ENCODE measurements at regions not wholly inside any gene's neighbourhood (a gene's known extent, or its start where the extent isn't known, plus 50 kb on each side); places are given as distances from the start of the nearest gene placed in this dataset.

GRCh38 chr2:176769499-176770370 lies 442.9 kb upstream of the HNRNPA3 start:
- Histone ChIP-seq H3K9me3 (ENCODE audit: control extremely low read depth in 1 of 5, control insufficient read depth in 4 of 5, insufficient read depth in 2 of 5, low read depth in 1 of 5, low read length in 4 of 5) (peaks cover 0 to 16% (median 4%) of the 10 kb centered on the region in 5 experiments), H3K36me3 (ENCODE audit: control insufficient read depth in 4 of 4, insufficient read depth in 4 of 4, low read length in 3 of 4) (no peaks in the 10 kb centered on the region), H3K27ac (ENCODE audit: insufficient read depth in 1 of 2, low read depth in 1 of 2, low read length in 2 of 2, poor library complexity in 1 of 2, severe bottlenecking in 2 of 2) (no peak overlapping the region), H3K27me3 (replicated peaks in 2 of 5; ENCODE audit: control insufficient read depth in 4 of 5, insufficient read depth in 5 of 5, low read length in 4 of 5) (no peaks in the 10 kb centered on the region), H3K4me3 (ENCODE audit: control insufficient read depth in 1 of 7, extremely low read depth in 1 of 7, insufficient read depth in 4 of 7, low read depth in 2 of 7, low read length in 6 of 7) (no peak overlapping the region), H3K4me1 (ENCODE audit: control extremely low read depth in 1 of 4, control insufficient read depth in 4 of 4, insufficient read depth in 4 of 4, low read length in 3 of 4) (no peaks in the 10 kb centered on the region)
- ChIA-PET POLR2A (no interaction called here), CTCF (interaction anchor here (1.9 kb wide), 1 partner anchor 10 kb away, joined by 4 read pairs; no protein-coding TSS in a partner anchor)
- WGBS (ENCODE audit: insufficient coverage), result 88% methylated on average over 3 of the region's 6 CpGs
- no peak for DNase-seq

DNA sequence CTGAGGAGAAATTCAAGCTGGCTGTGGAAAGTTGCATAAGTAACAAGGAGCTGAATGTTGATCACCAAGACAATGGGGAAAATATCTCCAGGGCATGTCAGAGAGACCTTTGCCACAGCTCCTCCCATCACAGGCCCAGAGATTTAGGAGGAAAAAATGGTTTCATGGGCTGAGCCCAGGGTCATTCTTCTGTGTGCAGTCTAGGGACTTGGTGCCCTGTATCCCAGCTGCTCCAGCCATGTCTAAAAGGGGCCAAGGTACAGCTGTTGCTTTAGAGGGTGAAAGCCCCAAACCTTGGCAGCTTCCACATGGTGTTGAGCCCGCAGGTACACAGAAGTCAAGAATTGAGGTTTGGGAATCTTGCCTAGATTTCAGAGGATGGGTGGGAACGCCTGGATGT lies 439.8 kb upstream of the HNRNPA3 start:
- CTCF ChIA-PET, result interaction anchor here (1.5 kb wide), 1 partner anchor 41 kb away, joined by 3 read pairs; no protein-coding TSS in a partner anchor
- no peak for DNase-seq
- Histone ChIP-seq H3K27ac (ENCODE audit: insufficient read depth in 1 of 2, low read depth in 1 of 2, low read length in 2 of 2, poor library complexity in 1 of 2, severe bottlenecking in 2 of 2) (no peak overlapping the region), H3K27me3 (replicated peaks in 2 of 5; ENCODE audit: control insufficient read depth in 4 of 5, insufficient read depth in 5 of 5, low read length in 4 of 5) (no peaks in the 10 kb centered on the region), H3K36me3 (ENCODE audit: control insufficient read depth in 4 of 4, insufficient read depth in 4 of 4, low read length in 3 of 4) (no peaks in the 10 kb centered on the region), H3K9me3 (ENCODE audit: control extremely low read depth in 1 of 5, control insufficient read depth in 4 of 5, insufficient read depth in 2 of 5, low read depth in 1 of 5, low read length in 4 of 5) (peaks cover 0 to 16% (median 4%) of the 10 kb centered on the region in 5 experiments), H3K4me1 (ENCODE audit: control extremely low read depth in 1 of 4, control insufficient read depth in 4 of 4, insufficient read depth in 4 of 4, low read length in 3 of 4) (no peaks in the 10 kb centered on the region), H3K4me3 (ENCODE audit: control insufficient read depth in 1 of 7, extremely low read depth in 1 of 7, insufficient read depth in 4 of 7, low read depth in 2 of 7, low read length in 6 of 7) (no peak overlapping the region)
- WGBS (ENCODE audit: insufficient coverage), result 95% methylated on average over 2 of the region's 2 CpGs
- POLR2A ChIA-PET, result no interaction called here

DNA sequence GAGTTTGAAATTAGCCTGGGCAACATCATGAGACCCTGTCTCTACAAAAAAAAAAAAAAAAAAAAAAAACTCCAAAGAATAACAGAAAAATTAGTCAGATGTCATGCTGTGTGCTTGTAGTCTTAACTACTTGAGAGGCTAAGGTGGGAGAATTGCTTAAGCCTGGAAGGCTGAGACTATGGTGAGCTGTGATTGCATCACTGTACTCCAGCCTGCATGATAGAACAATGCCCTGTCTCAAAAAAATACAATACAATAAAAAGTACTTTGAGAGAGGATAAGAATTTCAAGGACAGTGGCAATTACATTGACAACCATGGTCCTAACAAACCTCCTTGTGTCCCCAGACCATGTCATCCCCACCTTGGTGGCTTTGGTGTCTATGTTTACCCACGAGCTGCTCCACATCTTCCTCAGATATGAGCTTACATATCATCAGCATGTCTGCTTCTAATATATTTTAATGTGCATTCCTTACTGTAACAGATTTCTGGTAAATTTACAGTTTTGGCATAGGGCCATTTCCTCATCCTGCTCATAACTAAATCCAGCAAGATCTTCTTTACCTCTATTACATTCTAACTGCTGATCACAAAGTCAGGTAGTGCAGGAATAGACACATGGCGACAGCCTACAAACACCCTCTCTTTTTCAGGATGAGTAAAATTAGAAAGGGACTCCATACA lies 437.7 kb upstream of the HNRNPA3 start:
- Histone ChIP-seq H3K4me1 (ENCODE audit: control extremely low read depth in 1 of 4, control insufficient read depth in 4 of 4, insufficient read depth in 4 of 4, low read length in 3 of 4) (no peaks in the 10 kb centered on the region), H3K27ac (ENCODE audit: insufficient read depth in 1 of 2, low read depth in 1 of 2, low read length in 2 of 2, poor library complexity in 1 of 2, severe bottlenecking in 2 of 2) (no peak overlapping the region), H3K36me3 (ENCODE audit: control insufficient read depth in 4 of 4, insufficient read depth in 4 of 4, low read length in 3 of 4) (no peaks in the 10 kb centered on the region), H3K27me3 (replicated peaks in 2 of 5; ENCODE audit: control insufficient read depth in 4 of 5, insufficient read depth in 5 of 5, low read length in 4 of 5) (no peaks in the 10 kb centered on the region), H3K4me3 (ENCODE audit: control insufficient read depth in 1 of 7, extremely low read depth in 1 of 7, insufficient read depth in 4 of 7, low read depth in 2 of 7, low read length in 6 of 7) (no peak overlapping the region), H3K9me3 (ENCODE audit: control extremely low read depth in 1 of 5, control insufficient read depth in 4 of 5, insufficient read depth in 2 of 5, low read depth in 1 of 5, low read length in 4 of 5) (peaks cover 0 to 16% (median 4%) of the 10 kb centered on the region in 5 experiments)
- ChIA-PET CTCF (no interaction called here), POLR2A (no interaction called here)
- no CpG with 5 or more reads among the region's 2 CpGs for WGBS (ENCODE audit: insufficient coverage)
- DNase-seq, result no peak

DNA sequence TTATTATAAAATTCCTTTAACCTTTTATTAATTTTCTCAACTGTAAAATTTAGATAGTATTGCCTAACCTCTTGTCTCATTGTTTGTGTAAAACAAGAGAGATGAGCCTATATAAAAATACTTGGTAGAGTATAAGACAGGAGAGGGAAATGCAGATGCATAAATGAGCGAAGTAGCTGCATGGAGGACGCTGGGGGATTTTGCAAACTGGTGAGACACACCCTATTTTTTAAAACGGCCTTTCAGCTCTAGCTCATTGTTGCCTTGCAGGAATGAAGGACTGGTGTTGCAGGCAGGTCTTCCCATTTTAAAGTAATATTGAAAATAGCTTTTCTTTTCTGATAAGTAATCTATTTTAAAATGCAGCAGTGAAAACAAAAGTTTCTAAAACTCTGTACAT lies 435.3 kb upstream of the HNRNPA3 start:
- no peak overlapping the region for H3K27ac ChIP-seq (ENCODE audit: insufficient read depth in 1 of 2, low read depth in 1 of 2, low read length in 2 of 2, poor library complexity in 1 of 2, severe bottlenecking in 2 of 2)
- no peaks in the 10 kb centered on the region for H3K36me3 ChIP-seq (ENCODE audit: control insufficient read depth in 4 of 4, insufficient read depth in 4 of 4, low read length in 3 of 4)
- CTCF ChIA-PET, result interaction anchor here (1.4 kb wide), 1 partner anchor 36 kb away, joined by 3 read pairs; no protein-coding TSS in a partner anchor
- H3K27me3 ChIP-seq (replicated peaks in 2 of 5; ENCODE audit: control insufficient read depth in 4 of 5, insufficient read depth in 5 of 5, low read length in 4 of 5), result no peaks in the 10 kb centered on the region
- H3K9me3 ChIP-seq (ENCODE audit: control extremely low read depth in 1 of 5, control insufficient read depth in 4 of 5, insufficient read depth in 2 of 5, low read depth in 1 of 5, low read length in 4 of 5), result peaks cover 0 to 16% (median 4%) of the 10 kb centered on the region in 5 experiments
- 97% methylated on average over 3 of the region's 3 CpGs for WGBS (ENCODE audit: insufficient coverage)
- POLR2A ChIA-PET, result no interaction called here
- no peaks in the 10 kb centered on the region for H3K4me1 ChIP-seq (ENCODE audit: control extremely low read depth in 1 of 4, control insufficient read depth in 4 of 4, insufficient read depth in 4 of 4, low read length in 3 of 4)
- DNase-seq, result no peak
- H3K4me3 ChIP-seq (ENCODE audit: control insufficient read depth in 1 of 7, extremely low read depth in 1 of 7, insufficient read depth in 4 of 7, low read depth in 2 of 7, low read length in 6 of 7), result no peak overlapping the region

GRCh38 chr2:176779917-176780316 lies 432.7 kb upstream of the HNRNPA3 start:
- peaks cover 0 to 9% (median 0%) of the 10 kb centered on the region in 5 experiments for H3K9me3 ChIP-seq (ENCODE audit: control extremely low read depth in 1 of 5, control insufficient read depth in 4 of 5, insufficient read depth in 2 of 5, low read depth in 1 of 5, low read length in 4 of 5)
- no peak overlapping the region for H3K4me3 ChIP-seq (ENCODE audit: control insufficient read depth in 1 of 7, extremely low read depth in 1 of 7, insufficient read depth in 4 of 7, low read depth in 2 of 7, low read length in 6 of 7)
- H3K36me3 ChIP-seq (ENCODE audit: control insufficient read depth in 4 of 4, insufficient read depth in 4 of 4, low read length in 3 of 4), result no peaks in the 10 kb centered on the region
- H3K4me1 ChIP-seq (ENCODE audit: control extremely low read depth in 1 of 4, control insufficient read depth in 4 of 4, insufficient read depth in 4 of 4, low read length in 3 of 4), result no peaks in the 10 kb centered on the region
- POLR2A ChIA-PET, result no interaction called here
- no peak for DNase-seq
- CTCF ChIA-PET, result interaction anchor here (0.6 to 1.2 kb wide), 2 partner anchors 9 to 1092 kb away, joined by 3 to 4 read pairs; no protein-coding TSS in a partner anchor
- H3K27me3 ChIP-seq (replicated peaks in 2 of 5; ENCODE audit: control insufficient read depth in 4 of 5, insufficient read depth in 5 of 5, low read length in 4 of 5), result no peaks in the 10 kb centered on the region
- no peak overlapping the region for H3K27ac ChIP-seq (ENCODE audit: insufficient read depth in 1 of 2, low read depth in 1 of 2, low read length in 2 of 2, poor library complexity in 1 of 2, severe bottlenecking in 2 of 2)
- 100% methylated on average over 4 of the region's 4 CpGs for WGBS (ENCODE audit: insufficient coverage)

DNA sequence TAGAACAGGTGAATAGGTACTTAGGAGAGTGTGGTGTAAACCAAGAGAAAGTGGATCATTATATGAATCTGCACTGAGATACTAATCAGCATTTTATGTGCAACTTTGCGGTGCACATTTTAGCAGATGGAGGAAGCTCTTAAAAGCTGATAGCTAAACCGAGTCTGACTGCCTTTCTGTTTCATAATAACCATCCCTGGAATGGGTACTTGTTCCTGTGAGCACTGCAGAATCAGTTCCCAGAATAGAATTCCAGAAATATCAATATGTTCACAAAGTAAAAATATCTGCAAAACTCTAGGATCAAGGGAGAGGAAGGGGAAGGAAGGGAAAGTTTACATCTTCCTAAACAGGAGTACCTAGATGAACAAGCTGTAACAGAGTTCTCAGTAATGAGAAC lies 432.2 kb upstream of the HNRNPA3 start:
- ChIA-PET CTCF (interaction anchor here (1.2 kb wide), 1 partner anchor 10 kb away, joined by 4 read pairs; no protein-coding TSS in a partner anchor), POLR2A (no interaction called here)
- no peak for DNase-seq
- Histone ChIP-seq H3K27me3 (replicated peaks in 2 of 5; ENCODE audit: control insufficient read depth in 4 of 5, insufficient read depth in 5 of 5, low read length in 4 of 5) (no peaks in the 10 kb centered on the region), H3K36me3 (ENCODE audit: control insufficient read depth in 4 of 4, insufficient read depth in 4 of 4, low read length in 3 of 4) (no peaks in the 10 kb centered on the region), H3K4me1 (ENCODE audit: control extremely low read depth in 1 of 4, control insufficient read depth in 4 of 4, insufficient read depth in 4 of 4, low read length in 3 of 4) (no peaks in the 10 kb centered on the region), H3K27ac (ENCODE audit: insufficient read depth in 1 of 2, low read depth in 1 of 2, low read length in 2 of 2, poor library complexity in 1 of 2, severe bottlenecking in 2 of 2) (no peak overlapping the region), H3K9me3 (ENCODE audit: control extremely low read depth in 1 of 5, control insufficient read depth in 4 of 5, insufficient read depth in 2 of 5, low read depth in 1 of 5, low read length in 4 of 5) (peaks cover 0 to 9% (median 0%) of the 10 kb centered on the region in 5 experiments), H3K4me3 (ENCODE audit: control insufficient read depth in 1 of 7, extremely low read depth in 1 of 7, insufficient read depth in 4 of 7, low read depth in 2 of 7, low read length in 6 of 7) (no peak overlapping the region)
- 100% methylated on average over 1 of the region's 2 CpGs for WGBS (ENCODE audit: insufficient coverage)
